GM12864 (cell line): ENCODE measurements at regions not wholly inside any gene's neighbourhood (a gene's known extent, or its start where the extent isn't known, plus 50 kb on each side); places are given as distances from the start of the nearest gene placed in this dataset.

ENCODE experiments used
- DNase-seq: peaks from one replicate; pipeline ENCODE4 v3.0.0-alpha.2; 2011; ENCODE audit warnings: low read depth
- H3K4me3 ChIP-seq: 2 replicates; pipeline ENCODE4 v1.5.1; 2011; ENCODE audit warnings: mild to moderate bottlenecking, low read depth, low read length, control low read depth
- TF ChIP-seq, protein P1 (sequence below): IDR thresholded peaks from 2 replicates; pipeline ENCODE4 v1.5.1; 2011; ENCODE audit warnings: low read depth, mild to moderate bottlenecking, moderate library complexity, low read length, control low read depth, inconsistent platforms; ENCODE audit errors: missing control alignments

GRCh38 chr1:198906739-198907422 is 268.0 kb downstream of the PTPRC start:
- TF ChIP-seq, protein P1, sequence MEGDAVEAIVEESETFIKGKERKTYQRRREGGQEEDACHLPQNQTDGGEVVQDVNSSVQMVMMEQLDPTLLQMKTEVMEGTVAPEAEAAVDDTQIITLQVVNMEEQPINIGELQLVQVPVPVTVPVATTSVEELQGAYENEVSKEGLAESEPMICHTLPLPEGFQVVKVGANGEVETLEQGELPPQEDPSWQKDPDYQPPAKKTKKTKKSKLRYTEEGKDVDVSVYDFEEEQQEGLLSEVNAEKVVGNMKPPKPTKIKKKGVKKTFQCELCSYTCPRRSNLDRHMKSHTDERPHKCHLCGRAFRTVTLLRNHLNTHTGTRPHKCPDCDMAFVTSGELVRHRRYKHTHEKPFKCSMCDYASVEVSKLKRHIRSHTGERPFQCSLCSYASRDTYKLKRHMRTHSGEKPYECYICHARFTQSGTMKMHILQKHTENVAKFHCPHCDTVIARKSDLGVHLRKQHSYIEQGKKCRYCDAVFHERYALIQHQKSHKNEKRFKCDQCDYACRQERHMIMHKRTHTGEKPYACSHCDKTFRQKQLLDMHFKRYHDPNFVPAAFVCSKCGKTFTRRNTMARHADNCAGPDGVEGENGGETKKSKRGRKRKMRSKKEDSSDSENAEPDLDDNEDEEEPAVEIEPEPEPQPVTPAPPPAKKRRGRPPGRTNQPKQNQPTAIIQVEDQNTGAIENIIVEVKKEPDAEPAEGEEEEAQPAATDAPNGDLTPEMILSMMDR = no peak
- no peak overlapping the region for H3K4me3 ChIP-seq
- DNase-seq = no peak

DNA sequence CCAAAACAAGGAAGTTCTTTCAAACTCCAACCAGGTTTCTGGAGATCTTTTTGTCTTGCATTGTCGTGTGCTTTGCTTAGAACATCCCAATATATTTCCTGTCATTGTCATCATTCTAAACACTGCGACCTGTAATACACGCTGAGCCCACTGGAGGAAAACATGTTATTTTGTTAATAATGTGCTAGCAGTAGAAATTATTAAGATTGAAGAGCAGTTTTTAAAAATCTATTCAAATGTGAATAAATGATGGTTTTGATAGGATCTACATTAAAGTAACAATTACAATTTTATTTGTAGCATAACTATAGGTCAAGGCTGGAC is 268.5 kb downstream of the PTPRC start:
- no peak for DNase-seq
- no peak overlapping the region for H3K4me3 ChIP-seq
- TF ChIP-seq, protein P1 = no peak

GRCh38 chr1:198908995-198909394 is 270.2 kb downstream of the PTPRC start:
- TF ChIP-seq, protein P1 = no peak
- DNase-seq = no peak
- no peak overlapping the region for H3K4me3 ChIP-seq

- no peak for DNase-seq
- no peak overlapping the region for H3K4me3 ChIP-seq
- TF ChIP-seq, protein P1 = no peak
Measured at GRCh38 chr1:198909973-198910372, 271.1 kb downstream of the PTPRC start.

DNA sequence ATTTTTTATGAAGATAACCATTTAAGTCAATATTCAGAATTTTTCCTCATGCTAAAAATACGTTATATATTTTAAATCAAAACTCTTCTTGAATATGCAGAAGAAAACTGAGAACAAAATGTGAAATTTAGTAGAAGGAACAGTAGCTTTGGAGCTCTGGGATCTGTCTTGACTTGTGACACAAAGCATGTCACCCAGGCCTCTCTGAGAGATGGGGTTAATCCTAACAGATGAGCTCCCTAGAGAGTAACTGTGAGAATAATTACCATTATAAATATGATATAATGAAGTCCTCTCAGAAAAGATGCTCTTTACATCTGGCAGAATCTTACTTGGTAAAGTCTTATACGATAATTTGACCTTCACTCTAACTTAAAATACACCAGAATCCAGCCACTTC is 272.0 kb downstream of the PTPRC start:
- no peak overlapping the region for H3K4me3 ChIP-seq
- DNase-seq = no peak
- TF ChIP-seq, protein P1 = no peak

- no peak for DNase-seq
- H3K4me3 ChIP-seq = no peak overlapping the region
- TF ChIP-seq, protein P1 = no peak
Measured at GRCh38 chr1:198912046-198912445, 273.2 kb downstream of the PTPRC start.

GRCh38 chr1:198913667-198914066 is 274.8 kb downstream of the PTPRC start:
- no peak for DNase-seq
- TF ChIP-seq, protein P1 = no peak
- H3K4me3 ChIP-seq = no peak overlapping the region
